Glomerular endothelial cell (primary cell): ENCODE measurements at regions not wholly inside any gene's neighbourhood (a gene's known extent, or its start where the extent isn't known, plus 50 kb on each side); places are given as distances from the start of the nearest gene placed in this dataset.
"Not testable (repeated sequence)": the region's sequence is repeated elsewhere in the genome, so short reads cannot be mapped to it uniquely, and the experiment has no call there.

Experiments used
- DNase-seq: peaks from one replicate; pipeline ENCODE4 v3.0.0-alpha.2; 2011; ENCODE audit warnings: low read depth, low spot score; ENCODE audit errors: extremely low read depth

DNA sequence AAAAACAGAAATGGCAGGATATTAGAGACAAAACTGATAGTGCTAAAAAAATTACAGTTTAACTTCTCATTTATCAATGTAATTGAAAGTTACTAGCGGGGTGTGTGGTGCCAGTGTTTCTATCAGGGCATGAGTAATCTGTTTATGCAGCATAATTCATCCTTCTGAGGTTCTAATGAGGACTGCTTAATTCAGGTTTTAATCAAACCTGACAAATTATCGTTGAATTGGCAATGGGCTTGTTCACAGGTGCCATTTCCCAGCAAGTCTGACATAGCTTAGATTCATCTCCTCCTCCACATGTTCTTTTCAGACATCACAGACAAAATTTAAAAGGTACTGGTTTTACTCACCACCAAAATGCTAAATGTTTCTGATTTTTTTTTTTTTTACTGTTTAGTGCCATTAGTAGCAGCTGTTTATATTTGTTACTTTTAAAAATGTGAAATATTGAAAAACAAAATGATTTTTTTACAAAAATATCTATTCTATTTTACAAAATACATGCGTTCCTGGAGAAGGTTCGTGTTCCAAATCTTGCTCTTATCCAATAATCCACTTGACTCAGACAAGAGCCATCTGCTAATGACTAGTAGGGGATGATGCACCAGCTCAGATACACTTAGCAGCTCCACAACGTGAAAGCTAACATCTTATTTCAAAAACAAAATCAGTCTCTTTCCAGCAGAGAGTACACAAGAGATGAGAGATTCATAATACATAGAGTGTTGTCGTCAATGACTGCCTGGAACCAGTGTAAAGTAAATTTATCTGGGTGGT lies 447.7 kb upstream of the DPPA4 start:
- no peak for DNase-seq

DNA sequence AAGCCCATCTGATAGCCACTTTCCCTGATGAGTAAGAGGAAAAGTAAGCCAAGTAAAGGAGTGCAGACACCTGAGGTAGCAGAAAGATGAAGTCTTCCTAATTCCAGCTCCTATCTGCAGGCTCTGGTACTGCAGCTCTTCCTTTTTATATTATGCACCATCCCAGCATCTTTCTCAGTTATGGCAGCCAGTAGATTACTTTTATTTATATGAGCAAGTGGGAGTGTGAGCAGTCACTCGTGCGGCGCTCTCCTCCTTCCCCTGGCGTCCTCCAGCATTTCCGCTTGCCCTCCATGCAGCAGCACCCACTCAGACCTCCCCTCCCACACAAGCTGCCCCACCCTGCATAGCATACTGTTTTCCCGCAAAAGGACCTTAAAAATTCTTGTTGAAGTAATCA lies 465.9 kb upstream of the DPPA4 start:
- DNase-seq: no peak

DNA sequence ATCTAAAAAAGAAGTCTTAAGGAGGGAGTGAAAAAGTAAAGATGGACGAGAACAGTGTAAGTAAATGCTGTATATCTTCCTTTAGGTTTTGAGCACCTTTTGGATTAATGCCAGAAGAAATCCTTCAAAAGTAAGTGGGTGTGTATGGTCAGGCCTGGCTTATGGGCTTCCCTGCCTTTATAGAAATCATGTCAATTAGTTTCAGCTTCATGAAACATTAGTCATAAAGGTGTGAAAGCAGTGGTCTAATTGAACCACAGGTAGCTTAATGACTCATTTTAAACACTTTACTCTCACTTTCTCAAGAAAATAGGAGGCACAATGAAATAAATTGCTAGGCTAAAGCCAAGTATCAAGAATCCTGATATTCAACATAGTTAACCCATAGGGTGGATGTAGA lies 467.4 kb upstream of the DPPA4 start:
- no peak for DNase-seq

DNA sequence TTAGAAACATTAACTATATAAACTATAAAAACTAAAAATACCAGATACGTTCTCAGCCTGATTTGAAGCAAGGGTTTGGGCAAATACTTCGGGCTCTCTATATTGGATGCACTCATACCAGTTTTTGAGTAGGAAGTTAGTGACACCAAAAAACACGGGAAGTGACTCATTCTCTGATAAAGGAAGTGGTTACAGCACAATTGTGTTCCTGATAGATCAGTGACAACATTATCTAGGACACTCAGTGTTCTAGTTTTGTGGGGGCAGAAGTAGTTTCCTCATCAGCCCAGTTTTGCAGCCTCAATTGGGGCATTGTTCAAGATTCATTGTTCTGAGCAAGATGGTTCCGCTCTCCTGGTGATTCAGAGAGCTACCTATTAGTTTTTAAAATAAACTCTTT lies 469.6 kb upstream of the DPPA4 start:
- DNase-seq: peak; percentile 1

- DNase-seq: no peak
These were observed 472.2 kb upstream of the DPPA4 start for GRCh38 chr3:109809513-109809912.

DNA sequence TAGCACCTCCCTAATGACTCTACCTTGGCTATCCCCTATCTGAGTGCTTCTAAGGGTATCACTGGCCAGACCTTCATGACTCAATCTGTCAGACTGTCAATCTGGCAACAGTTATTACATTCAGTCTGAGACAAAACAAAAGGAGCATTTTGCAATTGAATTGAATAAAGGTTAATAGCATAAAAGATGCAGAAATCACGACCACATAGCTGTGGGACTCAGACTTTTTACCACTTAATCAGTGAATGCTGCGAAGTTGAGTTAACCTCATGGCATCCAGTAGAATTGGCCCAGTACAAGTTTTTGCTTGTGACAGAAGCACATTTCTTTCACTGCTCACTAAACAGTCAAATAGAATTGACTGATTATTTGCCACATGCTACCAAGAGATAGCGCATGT lies 480.7 kb upstream of the DPPA4 start:
- DNase-seq: no peak

GRCh38 chr3:109819734-109820133 lies 482.4 kb upstream of the DPPA4 start:
- no peak for DNase-seq

- DNase-seq: no peak
These were observed 488.8 kb upstream of the DPPA4 start for GRCh38 chr3:109825971-109826810.

GRCh38 chr3:109831403-109831802 lies 494.1 kb upstream of the DPPA4 start:
- no peak for DNase-seq

DNA sequence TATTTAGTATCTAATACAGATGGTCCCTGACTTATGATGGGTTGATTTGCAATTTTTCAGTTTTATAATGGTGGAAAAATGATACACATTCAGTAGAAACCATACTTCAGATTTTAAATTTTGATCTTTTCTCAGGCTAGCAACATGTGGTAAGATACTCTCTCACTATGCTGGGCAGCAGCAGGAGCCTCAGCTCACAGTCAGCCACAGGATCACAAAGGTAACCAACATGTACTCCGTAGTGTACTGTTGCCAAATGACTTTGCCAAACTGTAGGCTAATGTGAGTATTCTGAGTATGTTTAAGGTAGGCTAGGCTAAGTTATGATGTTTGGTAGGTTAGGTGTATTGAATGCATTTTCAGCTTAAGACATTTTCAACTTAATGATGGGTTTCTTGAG lies 498.6 kb upstream of the DPPA4 start:
- no peak for DNase-seq

GRCh38 chr3:109851854-109852253 lies 514.5 kb upstream of the DPPA4 start:
- no peak for DNase-seq

DNA sequence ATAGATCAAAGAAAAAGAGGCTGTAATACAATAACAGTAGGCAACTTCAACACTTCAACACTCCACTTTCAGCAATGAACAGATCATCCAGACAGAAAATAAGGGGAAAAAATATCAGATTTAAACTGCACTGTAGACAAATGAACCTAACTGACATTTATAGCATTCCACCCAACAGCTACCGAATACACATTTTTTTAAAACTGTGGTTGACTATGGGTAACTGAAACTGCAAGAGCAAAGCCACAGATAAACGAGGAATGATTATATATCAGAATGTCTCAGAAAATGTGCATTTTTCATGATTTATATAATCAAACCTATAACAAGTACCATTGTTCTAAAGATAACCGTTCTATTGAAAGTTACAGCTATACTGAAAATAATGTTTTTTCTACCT lies 514.9 kb upstream of the DPPA4 start:
- no peak for DNase-seq

GRCh38 chr3:109853077-109853731 lies 515.9 kb upstream of the DPPA4 start:
- DNase-seq: no peak

GRCh38 chr3:109863701-109864100 lies 526.4 kb upstream of the DPPA4 start:
- no peak for DNase-seq

GRCh38 chr3:109864452-109864851 lies 527.1 kb upstream of the DPPA4 start:
- no peak for DNase-seq

DNA sequence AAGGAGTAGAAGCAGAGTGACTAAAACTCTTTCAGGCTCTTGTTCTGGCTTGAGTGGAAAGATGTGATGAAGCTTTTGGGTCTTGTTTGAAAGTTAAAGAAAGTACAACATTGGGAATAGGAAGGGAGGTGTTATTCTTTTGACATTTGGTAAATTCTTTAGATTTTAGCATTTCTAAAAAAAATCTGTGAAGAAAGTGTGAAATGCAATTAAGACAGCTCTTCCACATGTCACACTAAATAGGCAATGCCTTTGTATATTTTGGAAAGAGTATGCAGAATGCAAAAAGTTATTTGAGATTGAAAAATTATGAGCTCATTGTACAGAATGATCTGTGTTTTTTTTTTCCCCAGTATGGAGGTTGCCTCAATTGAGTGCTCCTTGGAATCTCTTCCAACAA lies 532.2 kb upstream of the DPPA4 start:
- no peak for DNase-seq

- no peak for DNase-seq
These were observed 537.8 kb upstream of the DPPA4 start for GRCh38 chr3:109874896-109875708.

DNA sequence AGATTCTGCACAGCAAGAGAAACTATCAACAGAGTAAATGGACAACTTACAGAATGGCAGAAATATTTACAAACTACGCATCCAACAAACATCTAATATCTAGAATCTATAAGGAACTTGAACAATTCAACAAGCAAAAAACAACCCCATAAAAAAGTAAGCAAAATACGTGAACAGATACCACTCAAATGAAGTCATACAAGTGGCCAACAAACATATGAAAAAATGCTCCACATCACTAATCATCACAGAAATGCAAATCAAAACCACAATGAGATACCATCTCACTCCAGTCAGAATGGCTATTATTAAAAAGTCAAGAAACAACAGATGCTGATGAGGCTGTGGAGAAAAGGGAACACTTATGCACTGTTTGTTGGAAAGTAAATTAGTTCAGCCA lies 540.3 kb upstream of the DPPA4 start:
- DNase-seq: not testable (repeated sequence)

DNA sequence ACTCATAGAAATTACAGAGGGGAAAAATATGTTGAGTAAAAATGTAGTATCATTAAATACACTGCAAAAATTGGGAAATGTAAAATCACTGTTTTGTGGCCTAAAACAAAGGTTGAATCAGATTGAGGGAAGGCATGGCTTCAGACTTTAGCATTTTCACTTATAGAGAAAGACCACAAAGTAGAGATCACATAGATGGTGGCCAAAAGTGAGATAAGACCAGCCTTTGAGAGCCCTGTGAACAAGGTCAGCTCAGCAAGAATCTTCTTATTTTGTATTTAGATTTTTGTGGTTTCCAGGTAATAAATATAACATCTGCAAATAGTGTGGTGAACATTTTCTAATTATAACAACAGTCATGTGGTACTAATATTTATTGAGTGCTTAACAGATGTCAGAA lies 544.8 kb upstream of the DPPA4 start:
- DNase-seq: no peak

DNA sequence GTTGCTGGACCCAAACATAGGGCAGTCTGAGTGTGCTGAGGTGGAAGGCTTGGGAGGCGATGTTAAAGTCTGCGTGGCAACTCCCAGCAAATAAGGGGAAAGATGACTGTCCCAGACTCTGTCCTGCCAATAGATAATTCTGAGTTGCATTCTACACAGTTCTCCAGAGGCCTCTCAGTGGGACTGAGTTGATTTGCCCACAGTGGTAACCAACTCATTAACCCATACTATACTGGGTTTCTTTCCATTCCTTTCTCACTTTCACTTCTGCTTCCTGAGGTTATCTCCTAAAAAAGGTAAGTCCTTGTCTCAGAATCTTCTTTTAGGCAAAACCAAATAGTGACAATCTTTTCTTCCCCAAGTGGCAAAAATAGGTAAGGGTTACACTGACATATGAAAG lies 549.9 kb upstream of the DPPA4 start:
- DNase-seq: no peak

DNA sequence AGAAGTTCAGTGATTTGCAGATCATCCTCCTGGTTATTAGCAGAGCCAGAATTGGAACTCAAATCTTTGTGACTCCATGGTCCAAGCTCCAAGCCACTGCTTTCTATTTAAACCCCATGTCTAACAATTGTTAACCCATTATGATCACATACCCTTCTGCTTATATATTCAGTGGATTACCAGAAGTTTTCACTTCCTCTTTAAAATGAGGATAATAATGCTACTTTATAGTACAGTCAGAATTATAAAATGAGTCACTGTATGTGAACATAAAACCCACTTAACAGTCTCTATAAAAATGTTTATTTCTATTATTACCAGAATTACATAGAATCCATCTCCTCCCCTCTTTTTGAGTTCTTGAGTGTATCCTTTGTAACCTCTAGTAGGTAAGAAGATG lies 550.7 kb upstream of the DPPA4 start:
- no peak for DNase-seq
